MM.1S (cell line): ENCODE measurements at regions not wholly inside any gene's neighbourhood (a gene's known extent, or its start where the extent isn't known, plus 50 kb on each side); places are given as distances from the start of the nearest gene placed in this dataset.

ENCODE experiments used
- DNase-seq: peaks from one replicate; pipeline ENCODE4 v3.0.0-alpha.2; 2015
- H2AFZ ChIP-seq: fragments of 300-600 bp; sonication (generic); 2 replicates; pipeline ENCODE4 v1.6.0; 2016; ENCODE audit warnings: antibody characterized with exemption, low read length
- H3F3A ChIP-seq: fragments of 300-600 bp; sonication (generic); 2 replicates; pipeline ENCODE4 v1.6.1; 2016; ENCODE audit warnings: mild to moderate bottlenecking, antibody characterized with exemption, low read length, moderate library complexity, mixed read lengths; ENCODE audit not compliant: insufficient read depth
- H3K27ac ChIP-seq: fragments of 300-600 bp; sonication (generic); 2 replicates; pipeline ENCODE4 v1.5.1; 2016; ENCODE audit warnings: mild to moderate bottlenecking, low read length
- H3K27me3 ChIP-seq: fragments of 300-600 bp; sonication (generic); replicated peaks from 2 replicates; pipeline ENCODE4 v1.6.0; 2016; ENCODE audit warnings: low read length; ENCODE audit not compliant: insufficient read depth
- H3K36me3 ChIP-seq: fragments of 300-600 bp; sonication (generic); replicated peaks from 2 replicates; pipeline ENCODE4 v1.6.1; 2016; ENCODE audit warnings: mild to moderate bottlenecking, low read length, mixed read lengths; ENCODE audit not compliant: insufficient read depth
- H3K4me1 ChIP-seq: fragments of 300-600 bp; sonication (generic); 2 replicates; pipeline ENCODE4 v1.6.1; 2016; ENCODE audit warnings: low read length, mixed read lengths
- H3K4me2 ChIP-seq: fragments of 300-600 bp; sonication (generic); 2 replicates; pipeline ENCODE4 v1.6.0; 2016; ENCODE audit warnings: low read depth, low read length
- H3K4me3 ChIP-seq: fragments of 300-600 bp; sonication (generic); 2 replicates; pipeline ENCODE4 v1.5.1; 2016; ENCODE audit warnings: low read length, mixed read lengths
- H3K79me2 ChIP-seq: fragments of 300-600 bp; sonication (generic); 2 replicates; pipeline ENCODE4 v1.6.1; 2016; ENCODE audit warnings: mixed run types, low read length, mixed read lengths
- H3K9ac ChIP-seq: fragments of 300-600 bp; sonication (generic); 2 replicates; pipeline ENCODE4 v1.6.1; 2016; ENCODE audit warnings: low read length, mixed read lengths
- H3K9me2 ChIP-seq: fragments of 300-600 bp; sonication (generic); replicated peaks from 2 replicates; pipeline ENCODE4 v1.6.1; 2016; ENCODE audit warnings: mild to moderate bottlenecking, low read length, mixed read lengths; ENCODE audit not compliant: insufficient read depth
- H3K9me3 ChIP-seq: fragments of 300-600 bp; sonication (generic); replicated peaks from 2 replicates; pipeline ENCODE4 v1.6.1; 2016; ENCODE audit warnings: mild to moderate bottlenecking, low read length, mixed read lengths; ENCODE audit not compliant: insufficient read depth
- H4K20me1 ChIP-seq: fragments of 300-600 bp; sonication (generic); 2 replicates; pipeline ENCODE4 v1.6.1; 2016; ENCODE audit warnings: mild to moderate bottlenecking, low read length, moderate library complexity, mixed read lengths; ENCODE audit not compliant: insufficient read depth
- EZH2 ChIP-seq: fragments of 300-600 bp; sonication (generic); optimal IDR thresholded peaks from 2 replicates; pipeline ENCODE3; 2017; ENCODE audit warnings: low read depth, mild to moderate bottlenecking, antibody characterized with exemption, low read length, mixed read lengths
- EZH2phosphoT487 ChIP-seq: fragments of 300-600 bp; sonication (generic); IDR thresholded peaks from 2 replicates; pipeline ENCODE4 v1.6.1; 2018; ENCODE audit warnings: antibody characterized with exemption, low read length
- TF ChIP-seq, protein P1 (sequence below): fragments of 300-600 bp; sonication (generic); IDR thresholded peaks from 2 replicates; pipeline ENCODE4 v1.5.1; 2016; ENCODE audit warnings: antibody characterized with exemption, low read length, mixed read lengths

DNA sequence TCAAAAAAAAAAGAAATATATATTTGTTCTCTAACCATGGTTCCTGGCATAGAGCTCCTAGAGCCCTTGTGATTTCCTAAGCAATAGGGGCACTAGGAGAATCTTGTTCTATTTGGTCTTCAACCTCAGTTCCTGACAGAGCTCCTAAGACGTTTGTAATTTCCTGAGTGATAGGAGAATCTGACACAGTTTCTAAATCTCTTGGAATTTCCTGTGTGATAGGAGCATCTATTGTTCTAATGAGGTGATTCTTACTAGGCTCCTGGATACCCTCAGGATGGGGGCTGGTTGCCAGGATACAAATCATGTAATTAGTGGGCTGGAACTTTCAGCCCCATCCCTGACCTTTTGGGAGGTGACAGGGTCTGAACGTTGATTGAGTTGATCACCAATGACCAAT lies 245.8 kb downstream of the ZEB2 start:
- Histone ChIP-seq H3K9me2 (no peaks in the 10 kb centered on the region), H3K4me1 (no peaks in the 10 kb centered on the region), H3K9ac (no peak overlapping the region), H3K79me2 (no peaks in the 10 kb centered on the region), H2AFZ (no peak overlapping the region), H3K27ac (no peak overlapping the region), H4K20me1 (no peaks in the 10 kb centered on the region), H3K4me3 (no peak overlapping the region), H3K27me3 (no peaks in the 10 kb centered on the region), H3K4me2 (no peak overlapping the region), H3F3A (no peaks in the 10 kb centered on the region), H3K36me3 (no peaks in the 10 kb centered on the region), H3K9me3 (no peaks in the 10 kb centered on the region)
- DNase-seq: no peak
- TF ChIP-seq, protein P1, sequence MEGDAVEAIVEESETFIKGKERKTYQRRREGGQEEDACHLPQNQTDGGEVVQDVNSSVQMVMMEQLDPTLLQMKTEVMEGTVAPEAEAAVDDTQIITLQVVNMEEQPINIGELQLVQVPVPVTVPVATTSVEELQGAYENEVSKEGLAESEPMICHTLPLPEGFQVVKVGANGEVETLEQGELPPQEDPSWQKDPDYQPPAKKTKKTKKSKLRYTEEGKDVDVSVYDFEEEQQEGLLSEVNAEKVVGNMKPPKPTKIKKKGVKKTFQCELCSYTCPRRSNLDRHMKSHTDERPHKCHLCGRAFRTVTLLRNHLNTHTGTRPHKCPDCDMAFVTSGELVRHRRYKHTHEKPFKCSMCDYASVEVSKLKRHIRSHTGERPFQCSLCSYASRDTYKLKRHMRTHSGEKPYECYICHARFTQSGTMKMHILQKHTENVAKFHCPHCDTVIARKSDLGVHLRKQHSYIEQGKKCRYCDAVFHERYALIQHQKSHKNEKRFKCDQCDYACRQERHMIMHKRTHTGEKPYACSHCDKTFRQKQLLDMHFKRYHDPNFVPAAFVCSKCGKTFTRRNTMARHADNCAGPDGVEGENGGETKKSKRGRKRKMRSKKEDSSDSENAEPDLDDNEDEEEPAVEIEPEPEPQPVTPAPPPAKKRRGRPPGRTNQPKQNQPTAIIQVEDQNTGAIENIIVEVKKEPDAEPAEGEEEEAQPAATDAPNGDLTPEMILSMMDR: no peak
- TF ChIP-seq EZH2: no peak
- TF ChIP-seq EZH2phosphoT487: no peak

DNA sequence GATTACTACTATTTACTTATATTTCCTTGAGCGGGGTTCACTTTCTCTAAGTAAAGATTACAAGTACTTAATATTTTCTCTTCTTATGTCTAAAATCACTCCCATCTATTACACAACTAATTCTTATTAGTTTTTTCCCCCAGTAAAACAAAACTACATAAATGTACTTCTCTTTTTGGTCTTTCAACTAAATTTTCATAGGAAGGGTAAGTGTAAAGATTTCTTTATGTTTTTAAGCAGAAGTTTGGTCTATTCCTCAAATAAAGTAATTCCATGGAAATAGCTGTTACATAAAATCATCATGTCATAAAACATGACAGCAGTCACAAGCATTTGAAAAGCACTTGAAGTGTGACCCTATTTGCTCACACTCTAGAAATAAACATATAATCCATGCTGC lies 249.0 kb downstream of the ZEB2 start:
- no peaks in the 10 kb centered on the region for H3K79me2 ChIP-seq
- H3K4me3 ChIP-seq: no peak overlapping the region
- TF ChIP-seq, protein P1: no peak
- no peak for TF ChIP-seq EZH2

DNA sequence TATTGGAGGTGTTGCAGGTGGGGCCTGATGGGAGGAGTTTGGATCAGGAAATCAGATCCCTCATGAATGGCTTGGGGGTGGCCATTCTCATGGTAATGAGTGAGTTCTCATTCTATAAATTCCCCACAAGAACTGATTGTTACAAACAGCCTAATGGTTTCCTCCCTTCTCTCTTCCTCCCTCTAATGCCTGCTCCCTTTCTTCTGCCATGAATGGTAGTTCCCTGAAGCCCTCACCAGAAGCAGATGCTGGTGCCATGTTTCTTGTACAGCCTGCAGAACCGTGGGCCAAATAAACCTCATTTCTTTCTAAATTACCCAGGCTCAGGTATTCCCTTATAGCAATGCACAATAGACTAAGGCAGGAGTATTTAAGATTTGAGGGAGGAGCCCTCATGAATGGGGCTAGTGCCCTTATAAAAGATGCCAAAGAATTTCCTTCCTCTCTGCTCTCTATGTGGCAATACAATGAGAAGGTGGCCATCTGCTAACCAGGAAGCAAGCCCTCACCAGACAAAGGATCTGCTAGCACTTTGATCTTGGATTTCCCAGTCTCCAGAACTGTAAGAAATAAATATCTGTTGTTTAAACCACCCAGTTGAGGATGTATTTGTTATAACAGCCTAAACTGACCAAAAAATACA lies 251.8 kb downstream of the ZEB2 start:
- no peaks in the 10 kb centered on the region for H3K9me2 ChIP-seq
- DNase-seq: no peak
- H3K9ac ChIP-seq: no peak overlapping the region
- no peak overlapping the region for H2AFZ ChIP-seq
- no peaks in the 10 kb centered on the region for H3K27me3 ChIP-seq
- H3K79me2 ChIP-seq: no peaks in the 10 kb centered on the region
- TF ChIP-seq EZH2phosphoT487: no peak
- TF ChIP-seq, protein P1: no peak
- TF ChIP-seq EZH2: no peak
- H4K20me1 ChIP-seq: no peaks in the 10 kb centered on the region
- no peaks in the 10 kb centered on the region for H3F3A ChIP-seq
- H3K36me3 ChIP-seq: no peaks in the 10 kb centered on the region
- no peak overlapping the region for H3K4me3 ChIP-seq
- peaks cover 12% of the 10 kb centered on the region; the same call in 1 of the 2 replicates for H3K4me1 ChIP-seq
- no peaks in the 10 kb centered on the region for H3K9me3 ChIP-seq
- no peak overlapping the region for H3K4me2 ChIP-seq
- H3K27ac ChIP-seq: no peak overlapping the region

More for the DNA sequence above, 249.0 kb downstream of the ZEB2 start:
- Histone ChIP-seq H4K20me1 (no peaks in the 10 kb centered on the region), H3K36me3 (no peaks in the 10 kb centered on the region), H3K27ac (no peak overlapping the region), H3K9me2 (no peaks in the 10 kb centered on the region), H3K9ac (no peak overlapping the region), H3K4me2 (no peak overlapping the region), H3F3A (no peaks in the 10 kb centered on the region), H3K4me1 (peaks cover 12% of the 10 kb centered on the region; the same call in 1 of the 2 replicates), H3K9me3 (no peaks in the 10 kb centered on the region), H2AFZ (no peak overlapping the region), H3K27me3 (no peaks in the 10 kb centered on the region)
- no peak for DNase-seq
